ENCODE measurements at regions not wholly inside any gene's neighbourhood (a gene's known extent, or its start where the extent isn't known, plus 50 kb on each side); places are given as distances from the start of the nearest gene placed in this dataset.

- Histone ChIP-seq H3K36me3 (ENCODE audit: control insufficient read depth, insufficient read depth, low read length) (no peaks in the 10 kb centered on the region), H3K4me3 (ENCODE audit: low read depth, low read length) (no peak overlapping the region), H3K27me3 (ENCODE audit: control insufficient read depth, insufficient read depth, low read length) (no peaks in the 10 kb centered on the region), H3K79me2 (no peaks in the 10 kb centered on the region), H3K9ac (no peak overlapping the region), H3K9me3 (ENCODE audit: control insufficient read depth, low read length) (no peaks in the 10 kb centered on the region), H3K27ac (no peak overlapping the region), H3K4me2 (ENCODE audit: low read length) (no peak overlapping the region), H3K4me1 (no peaks in the 10 kb centered on the region), H2AFZ (no peak overlapping the region)
- TF ChIP-seq, protein P1, sequence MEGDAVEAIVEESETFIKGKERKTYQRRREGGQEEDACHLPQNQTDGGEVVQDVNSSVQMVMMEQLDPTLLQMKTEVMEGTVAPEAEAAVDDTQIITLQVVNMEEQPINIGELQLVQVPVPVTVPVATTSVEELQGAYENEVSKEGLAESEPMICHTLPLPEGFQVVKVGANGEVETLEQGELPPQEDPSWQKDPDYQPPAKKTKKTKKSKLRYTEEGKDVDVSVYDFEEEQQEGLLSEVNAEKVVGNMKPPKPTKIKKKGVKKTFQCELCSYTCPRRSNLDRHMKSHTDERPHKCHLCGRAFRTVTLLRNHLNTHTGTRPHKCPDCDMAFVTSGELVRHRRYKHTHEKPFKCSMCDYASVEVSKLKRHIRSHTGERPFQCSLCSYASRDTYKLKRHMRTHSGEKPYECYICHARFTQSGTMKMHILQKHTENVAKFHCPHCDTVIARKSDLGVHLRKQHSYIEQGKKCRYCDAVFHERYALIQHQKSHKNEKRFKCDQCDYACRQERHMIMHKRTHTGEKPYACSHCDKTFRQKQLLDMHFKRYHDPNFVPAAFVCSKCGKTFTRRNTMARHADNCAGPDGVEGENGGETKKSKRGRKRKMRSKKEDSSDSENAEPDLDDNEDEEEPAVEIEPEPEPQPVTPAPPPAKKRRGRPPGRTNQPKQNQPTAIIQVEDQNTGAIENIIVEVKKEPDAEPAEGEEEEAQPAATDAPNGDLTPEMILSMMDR (IDR thresholded peaks at IDR 0.05) = no peak
These were observed 193.6 kb downstream of the MTCL1 start for GRCh38 chr18:8899000-8899399.

DNA sequence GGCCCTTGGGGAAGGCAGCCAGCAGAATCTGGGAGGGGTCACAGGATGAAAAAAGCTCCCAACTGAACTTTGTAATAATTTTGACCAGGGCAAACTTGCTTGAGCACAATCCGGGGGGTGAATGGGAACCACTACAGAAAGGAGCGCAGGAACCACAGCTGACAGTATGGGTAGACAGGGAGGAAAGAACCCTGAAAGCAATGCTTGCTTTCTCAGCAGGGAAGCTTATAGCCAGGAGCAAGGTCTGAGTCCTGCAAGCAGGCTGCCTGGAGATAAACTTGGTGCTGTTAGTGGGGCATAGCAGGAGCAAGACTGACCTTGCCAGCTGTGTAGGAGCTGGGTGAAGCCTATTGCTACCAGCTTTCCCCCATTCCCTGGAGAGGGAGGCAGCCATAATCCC is 195.2 kb downstream of the MTCL1 start:
- TF ChIP-seq, protein P1 (IDR thresholded peaks at IDR 0.05) = no peak
- no peak overlapping the region for H3K27ac ChIP-seq
- no peak overlapping the region for H3K4me3 ChIP-seq (ENCODE audit: low read depth, low read length)
- H3K4me2 ChIP-seq (ENCODE audit: low read length) = no peak overlapping the region
- H3K27me3 ChIP-seq (ENCODE audit: control insufficient read depth, insufficient read depth, low read length) = no peaks in the 10 kb centered on the region
- H3K9me3 ChIP-seq (ENCODE audit: control insufficient read depth, low read length) = no peaks in the 10 kb centered on the region
- no peak overlapping the region for H3K9ac ChIP-seq
- H2AFZ ChIP-seq = no peak overlapping the region
- H3K4me1 ChIP-seq = no peaks in the 10 kb centered on the region
- H3K36me3 ChIP-seq (ENCODE audit: control insufficient read depth, insufficient read depth, low read length) = no peaks in the 10 kb centered on the region
- H3K79me2 ChIP-seq = no peaks in the 10 kb centered on the region

DNA sequence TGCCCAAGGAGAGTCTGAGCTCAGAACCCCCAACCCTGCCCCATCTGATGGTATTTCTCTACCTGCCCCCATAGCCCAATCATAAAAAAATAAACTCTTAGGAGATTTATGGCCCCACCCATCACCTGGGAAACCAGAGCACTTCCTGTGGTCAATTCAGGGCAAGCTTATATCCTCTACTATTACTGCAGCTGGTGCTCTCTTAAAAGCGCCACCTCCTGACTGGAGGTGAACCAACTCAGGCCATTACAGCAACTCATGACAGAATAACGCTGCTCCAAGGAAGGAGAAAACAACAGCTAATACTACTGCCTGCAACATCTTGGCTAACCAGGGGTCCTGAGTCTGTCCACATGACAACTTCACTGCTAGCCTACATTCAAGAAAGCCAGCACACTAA is 195.7 kb downstream of the MTCL1 start:
- Histone ChIP-seq H3K36me3 (ENCODE audit: control insufficient read depth, insufficient read depth, low read length) (no peaks in the 10 kb centered on the region), H3K27ac (no peak overlapping the region), H3K4me2 (ENCODE audit: low read length) (no peak overlapping the region), H2AFZ (no peak overlapping the region), H3K4me3 (ENCODE audit: low read depth, low read length) (no peak overlapping the region), H3K27me3 (ENCODE audit: control insufficient read depth, insufficient read depth, low read length) (no peaks in the 10 kb centered on the region), H3K79me2 (no peaks in the 10 kb centered on the region), H3K9ac (no peak overlapping the region), H3K4me1 (no peaks in the 10 kb centered on the region), H3K9me3 (ENCODE audit: control insufficient read depth, low read length) (no peaks in the 10 kb centered on the region)
- TF ChIP-seq, protein P1 (IDR thresholded peaks at IDR 0.05) = no peak

DNA sequence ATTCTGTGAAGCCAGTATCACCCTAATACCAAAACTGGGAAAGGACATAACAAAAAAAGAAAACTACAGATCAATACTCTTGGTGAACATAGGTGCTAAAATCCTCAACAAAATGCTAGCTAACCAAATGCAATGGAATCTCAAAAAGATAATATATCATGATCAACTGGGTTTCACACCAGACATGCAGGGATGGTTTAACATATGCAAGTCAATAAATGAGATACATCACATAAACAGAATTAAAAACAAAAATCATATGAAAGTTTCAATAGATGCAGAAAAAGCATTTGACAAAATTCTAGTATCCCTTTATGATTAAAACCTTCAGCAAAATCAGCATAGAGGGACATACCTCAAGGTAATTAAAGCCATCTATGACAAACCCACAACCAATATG is 198.2 kb upstream of the NDUFV2 start:
- H3K9me3 ChIP-seq (ENCODE audit: control insufficient read depth, low read length) = no peaks in the 10 kb centered on the region
- no peaks in the 10 kb centered on the region for H3K79me2 ChIP-seq
- no peak overlapping the region for H2AFZ ChIP-seq
- H3K27me3 ChIP-seq (ENCODE audit: control insufficient read depth, insufficient read depth, low read length) = no peaks in the 10 kb centered on the region
- no peak overlapping the region for H3K4me2 ChIP-seq (ENCODE audit: low read length)
- TF ChIP-seq, protein P1 (IDR thresholded peaks at IDR 0.05) = no peak
- no peaks in the 10 kb centered on the region for H3K4me1 ChIP-seq
- H3K9ac ChIP-seq = no peak overlapping the region
- no peaks in the 10 kb centered on the region for H3K36me3 ChIP-seq (ENCODE audit: control insufficient read depth, insufficient read depth, low read length)
- no peak overlapping the region for H3K4me3 ChIP-seq (ENCODE audit: low read depth, low read length)
- no peak overlapping the region for H3K27ac ChIP-seq

DNA sequence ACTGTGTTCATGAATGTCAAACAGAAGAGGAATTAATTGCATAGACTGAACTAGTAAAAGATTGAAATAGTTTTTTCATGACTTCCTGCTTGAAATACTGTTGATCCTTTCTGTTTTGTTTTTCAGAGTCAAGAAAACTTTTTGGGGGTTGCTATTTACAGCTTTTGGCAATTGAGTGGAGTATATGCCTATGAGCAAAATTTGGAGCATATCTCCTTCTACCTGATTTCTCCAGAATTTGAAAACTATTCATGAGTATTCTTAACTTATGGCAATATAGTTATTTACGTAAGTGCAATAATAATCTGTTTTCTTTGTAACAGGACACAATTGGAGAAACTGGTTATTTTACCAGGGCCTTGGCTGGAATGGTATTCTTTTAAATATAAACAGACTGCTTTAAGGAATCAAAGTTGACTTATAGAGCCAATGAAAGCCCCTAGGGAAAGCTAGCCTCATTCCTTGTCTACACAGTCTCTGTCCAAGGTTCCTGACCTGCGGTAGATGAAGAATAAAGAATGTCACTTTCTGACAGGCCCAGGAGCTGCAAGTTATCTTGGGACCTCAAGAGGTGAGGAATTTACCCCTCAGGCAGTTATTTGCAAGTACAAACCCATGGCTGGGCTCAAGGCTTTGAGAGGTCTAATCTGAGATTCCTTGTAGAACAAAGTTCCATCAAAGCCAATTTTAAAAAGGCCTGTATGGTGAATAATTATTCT is 193.5 kb upstream of the NDUFV2 start:
- no peak overlapping the region for H2AFZ ChIP-seq
- TF ChIP-seq, protein P1 (IDR thresholded peaks at IDR 0.05) = no peak
- H3K4me3 ChIP-seq (ENCODE audit: low read depth, low read length) = no peak overlapping the region
- no peaks in the 10 kb centered on the region for H3K79me2 ChIP-seq
- H3K27me3 ChIP-seq (ENCODE audit: control insufficient read depth, insufficient read depth, low read length) = no peaks in the 10 kb centered on the region
- no peaks in the 10 kb centered on the region for H3K4me1 ChIP-seq
- no peaks in the 10 kb centered on the region for H3K36me3 ChIP-seq (ENCODE audit: control insufficient read depth, insufficient read depth, low read length)
- H3K9ac ChIP-seq = no peak overlapping the region
- H3K27ac ChIP-seq = no peak overlapping the region
- H3K4me2 ChIP-seq (ENCODE audit: low read length) = no peak overlapping the region
- H3K9me3 ChIP-seq (ENCODE audit: control insufficient read depth, low read length) = no peaks in the 10 kb centered on the region

Measured in parathyroid adenoma (tissue), 2 donors.